ENCODE measurements at regions not wholly inside any gene's neighbourhood (a gene's known extent, or its start where the extent isn't known, plus 50 kb on each side); places are given as distances from the start of the nearest gene placed in this dataset.

DNA sequence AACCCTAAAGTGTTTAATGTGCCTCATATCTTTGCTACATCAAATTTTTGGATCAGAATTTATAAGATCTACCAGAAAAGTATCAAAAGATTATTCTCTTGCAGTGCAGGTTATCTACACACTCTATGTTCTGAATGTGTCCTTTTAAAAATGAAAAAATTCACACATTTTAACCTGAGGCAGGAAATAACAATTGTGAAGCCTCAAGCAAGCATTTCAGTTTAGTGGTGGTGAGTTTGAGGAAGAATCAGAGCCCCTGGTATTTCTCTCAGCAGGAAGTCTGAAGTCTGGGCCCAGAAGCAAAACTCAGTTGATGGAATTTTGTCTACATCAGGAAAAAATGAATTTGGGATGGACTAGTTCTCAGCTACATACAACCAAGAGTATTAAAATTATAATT lies 137.0 kb upstream of the PZP start:
- TF ChIP-seq POLR2A (IDR thresholded peaks at IDR 0.05; ENCODE audit: low read length) (no peak), GATA1 (IDR thresholded peaks at IDR 0.05; ENCODE audit: low read depth, low read length) (no peak)

Data from erythroblast (primary cell).